ENCODE measurements at regions not wholly inside any gene's neighbourhood (a gene's known extent, or its start where the extent isn't known, plus 50 kb on each side); places are given as distances from the start of the nearest gene placed in this dataset.

GRCh38 chr14:26370115-26370514 is 227.7 kb downstream of the NOVA1 start:
- Histone ChIP-seq H3K9ac (ENCODE audit: low read length in 2 of 2) (no peak overlapping the region), H3K4me3 (ENCODE audit: low read length in 2 of 2) (no peak overlapping the region), H3K36me3 (ENCODE audit: control insufficient read depth in 2 of 2, insufficient read depth in 2 of 2, low read length in 2 of 2) (no peaks in the 10 kb centered on the region), H3K9me3 (ENCODE audit: control insufficient read depth in 2 of 2, low read length in 2 of 2) (no peaks in the 10 kb centered on the region), H3K27me3 (ENCODE audit: control insufficient read depth in 1 of 2, insufficient read depth in 2 of 2, low read length in 2 of 2) (no peaks in the 10 kb centered on the region), H3K4me1 (ENCODE audit: control insufficient read depth, insufficient read depth, low read length) (peaks cover 4% of the 10 kb centered on the region), H3K27ac (ENCODE audit: low read length) (no peak overlapping the region)

- no peaks in the 10 kb centered on the region for H3K36me3 ChIP-seq (ENCODE audit: control insufficient read depth in 2 of 2, insufficient read depth in 2 of 2, low read length in 2 of 2)
- H3K27ac ChIP-seq (ENCODE audit: low read length), result no peak overlapping the region
- H3K27me3 ChIP-seq (ENCODE audit: control insufficient read depth in 1 of 2, insufficient read depth in 2 of 2, low read length in 2 of 2), result no peaks in the 10 kb centered on the region
- no peaks in the 10 kb centered on the region for H3K4me1 ChIP-seq (ENCODE audit: control insufficient read depth, insufficient read depth, low read length)
- no peak overlapping the region for H3K4me3 ChIP-seq (ENCODE audit: low read length in 2 of 2)
- H3K9me3 ChIP-seq (ENCODE audit: control insufficient read depth in 2 of 2, low read length in 2 of 2), result no peaks in the 10 kb centered on the region
- H3K9ac ChIP-seq (ENCODE audit: low read length in 2 of 2), result no peak overlapping the region
These were observed 234.1 kb downstream of the NOVA1 start for GRCh38 chr14:26363689-26364088.

GRCh38 chr14:26344596-26344995 is 253.2 kb downstream of the NOVA1 start:
- no peak overlapping the region for H3K27ac ChIP-seq (ENCODE audit: low read length)
- no peaks in the 10 kb centered on the region for H3K36me3 ChIP-seq (ENCODE audit: control insufficient read depth in 2 of 2, insufficient read depth in 2 of 2, low read length in 2 of 2)
- no peaks in the 10 kb centered on the region for H3K27me3 ChIP-seq (ENCODE audit: control insufficient read depth in 1 of 2, insufficient read depth in 2 of 2, low read length in 2 of 2)
- H3K9me3 ChIP-seq (ENCODE audit: control insufficient read depth in 2 of 2, low read length in 2 of 2), result no peaks in the 10 kb centered on the region
- no peak overlapping the region for H3K9ac ChIP-seq (ENCODE audit: low read length in 2 of 2)
- no peaks in the 10 kb centered on the region for H3K4me1 ChIP-seq (ENCODE audit: control insufficient read depth, insufficient read depth, low read length)
- H3K4me3 ChIP-seq (ENCODE audit: low read length in 2 of 2), result no peak overlapping the region

- no peaks in the 10 kb centered on the region for H3K36me3 ChIP-seq (ENCODE audit: control insufficient read depth in 2 of 2, insufficient read depth in 2 of 2, low read length in 2 of 2)
- no peaks in the 10 kb centered on the region for H3K4me1 ChIP-seq (ENCODE audit: control insufficient read depth, insufficient read depth, low read length)
- H3K4me3 ChIP-seq (ENCODE audit: low read length in 2 of 2), result no peak overlapping the region
- H3K27ac ChIP-seq (ENCODE audit: low read length), result no peak overlapping the region
- H3K27me3 ChIP-seq (ENCODE audit: control insufficient read depth in 1 of 2, insufficient read depth in 2 of 2, low read length in 2 of 2), result no peaks in the 10 kb centered on the region
- no peaks in the 10 kb centered on the region for H3K9me3 ChIP-seq (ENCODE audit: control insufficient read depth in 2 of 2, low read length in 2 of 2)
- H3K9ac ChIP-seq (ENCODE audit: low read length in 2 of 2), result no peak overlapping the region
These were observed 258.5 kb downstream of the NOVA1 start for GRCh38 chr14:26339381-26339780.

- no peaks in the 10 kb centered on the region for H3K36me3 ChIP-seq (ENCODE audit: control insufficient read depth in 2 of 2, insufficient read depth in 2 of 2, low read length in 2 of 2)
- H3K4me3 ChIP-seq (ENCODE audit: low read length in 2 of 2), result no peak overlapping the region
- no peaks in the 10 kb centered on the region for H3K27me3 ChIP-seq (ENCODE audit: control insufficient read depth in 1 of 2, insufficient read depth in 2 of 2, low read length in 2 of 2)
- H3K27ac ChIP-seq (ENCODE audit: low read length), result no peak overlapping the region
- H3K4me1 ChIP-seq (ENCODE audit: control insufficient read depth, insufficient read depth, low read length), result no peaks in the 10 kb centered on the region
- H3K9ac ChIP-seq (ENCODE audit: low read length in 2 of 2), result no peak overlapping the region
- no peaks in the 10 kb centered on the region for H3K9me3 ChIP-seq (ENCODE audit: control insufficient read depth in 2 of 2, low read length in 2 of 2)
These were observed 259.6 kb downstream of the NOVA1 start for GRCh38 chr14:26338231-26338630.

GRCh38 chr14:26334288-26334687 is 263.5 kb downstream of the NOVA1 start:
- Histone ChIP-seq H3K27ac (ENCODE audit: low read length) (no peak overlapping the region), H3K4me3 (ENCODE audit: low read length in 2 of 2) (no peak overlapping the region), H3K9ac (ENCODE audit: low read length in 2 of 2) (no peak overlapping the region), H3K27me3 (ENCODE audit: control insufficient read depth in 1 of 2, insufficient read depth in 2 of 2, low read length in 2 of 2) (no peaks in the 10 kb centered on the region), H3K9me3 (ENCODE audit: control insufficient read depth in 2 of 2, low read length in 2 of 2) (no peaks in the 10 kb centered on the region), H3K36me3 (ENCODE audit: control insufficient read depth in 2 of 2, insufficient read depth in 2 of 2, low read length in 2 of 2) (no peaks in the 10 kb centered on the region), H3K4me1 (ENCODE audit: control insufficient read depth, insufficient read depth, low read length) (no peaks in the 10 kb centered on the region)

GRCh38 chr14:26332966-26333365 is 264.9 kb downstream of the NOVA1 start:
- Histone ChIP-seq H3K27ac (ENCODE audit: low read length) (no peak overlapping the region), H3K27me3 (ENCODE audit: control insufficient read depth in 1 of 2, insufficient read depth in 2 of 2, low read length in 2 of 2) (no peaks in the 10 kb centered on the region), H3K4me1 (ENCODE audit: control insufficient read depth, insufficient read depth, low read length) (no peaks in the 10 kb centered on the region), H3K9ac (ENCODE audit: low read length in 2 of 2) (no peak overlapping the region), H3K9me3 (ENCODE audit: control insufficient read depth in 2 of 2, low read length in 2 of 2) (no peaks in the 10 kb centered on the region), H3K36me3 (ENCODE audit: control insufficient read depth in 2 of 2, insufficient read depth in 2 of 2, low read length in 2 of 2) (no peaks in the 10 kb centered on the region), H3K4me3 (ENCODE audit: low read length in 2 of 2) (no peak overlapping the region)

GRCh38 chr14:26330982-26331381 is 266.9 kb downstream of the NOVA1 start:
- H3K4me1 ChIP-seq (ENCODE audit: control insufficient read depth, insufficient read depth, low read length), result no peaks in the 10 kb centered on the region
- H3K9ac ChIP-seq (ENCODE audit: low read length in 2 of 2), result no peak overlapping the region
- H3K36me3 ChIP-seq (ENCODE audit: control insufficient read depth in 2 of 2, insufficient read depth in 2 of 2, low read length in 2 of 2), result no peaks in the 10 kb centered on the region
- H3K27me3 ChIP-seq (ENCODE audit: control insufficient read depth in 1 of 2, insufficient read depth in 2 of 2, low read length in 2 of 2), result no peaks in the 10 kb centered on the region
- no peak overlapping the region for H3K4me3 ChIP-seq (ENCODE audit: low read length in 2 of 2)
- H3K9me3 ChIP-seq (ENCODE audit: control insufficient read depth in 2 of 2, low read length in 2 of 2), result no peaks in the 10 kb centered on the region
- no peak overlapping the region for H3K27ac ChIP-seq (ENCODE audit: low read length)

- Histone ChIP-seq H3K27me3 (ENCODE audit: control insufficient read depth in 1 of 2, insufficient read depth in 2 of 2, low read length in 2 of 2) (no peaks in the 10 kb centered on the region), H3K36me3 (ENCODE audit: control insufficient read depth in 2 of 2, insufficient read depth in 2 of 2, low read length in 2 of 2) (no peaks in the 10 kb centered on the region), H3K4me3 (ENCODE audit: low read length in 2 of 2) (no peak overlapping the region), H3K9me3 (ENCODE audit: control insufficient read depth in 2 of 2, low read length in 2 of 2) (no peaks in the 10 kb centered on the region), H3K27ac (ENCODE audit: low read length) (no peak overlapping the region), H3K4me1 (ENCODE audit: control insufficient read depth, insufficient read depth, low read length) (no peaks in the 10 kb centered on the region), H3K9ac (ENCODE audit: low read length in 2 of 2) (no peak overlapping the region)
These were observed 269.0 kb downstream of the NOVA1 start for GRCh38 chr14:26328791-26329190.

- Histone ChIP-seq H3K27me3 (ENCODE audit: control insufficient read depth in 1 of 2, insufficient read depth in 2 of 2, low read length in 2 of 2) (no peaks in the 10 kb centered on the region), H3K4me3 (ENCODE audit: low read length in 2 of 2) (peak overlapping the region; percentile 40 to 47), H3K9me3 (ENCODE audit: control insufficient read depth in 2 of 2, low read length in 2 of 2) (no peaks in the 10 kb centered on the region), H3K4me1 (ENCODE audit: control insufficient read depth, insufficient read depth, low read length) (no peaks in the 10 kb centered on the region), H3K9ac (ENCODE audit: low read length in 2 of 2) (no peak overlapping the region), H3K36me3 (ENCODE audit: control insufficient read depth in 2 of 2, insufficient read depth in 2 of 2, low read length in 2 of 2) (no peaks in the 10 kb centered on the region), H3K27ac (ENCODE audit: low read length) (no peak overlapping the region)
These were observed 274.0 kb downstream of the NOVA1 start for GRCh38 chr14:26323869-26324268.

- no peak overlapping the region for H3K9ac ChIP-seq (ENCODE audit: low read length in 2 of 2)
- no peaks in the 10 kb centered on the region for H3K9me3 ChIP-seq (ENCODE audit: control insufficient read depth in 2 of 2, low read length in 2 of 2)
- H3K4me1 ChIP-seq (ENCODE audit: control insufficient read depth, insufficient read depth, low read length), result no peaks in the 10 kb centered on the region
- H3K4me3 ChIP-seq (ENCODE audit: low read length in 2 of 2), result no peak overlapping the region
- no peaks in the 10 kb centered on the region for H3K27me3 ChIP-seq (ENCODE audit: control insufficient read depth in 1 of 2, insufficient read depth in 2 of 2, low read length in 2 of 2)
- H3K36me3 ChIP-seq (ENCODE audit: control insufficient read depth in 2 of 2, insufficient read depth in 2 of 2, low read length in 2 of 2), result no peaks in the 10 kb centered on the region
- no peak overlapping the region for H3K27ac ChIP-seq (ENCODE audit: low read length)
These were observed 276.9 kb downstream of the NOVA1 start for GRCh38 chr14:26320886-26321285.

All from stomach smooth muscle (tissue), 2 donors.